GM23338 (cell line): ENCODE measurements at regions not wholly inside any gene's neighbourhood (a gene's known extent, or its start where the extent isn't known, plus 50 kb on each side); places are given as distances from the start of the nearest gene placed in this dataset.

ENCODE experiments used
- ATAC-seq: fragments of 200-7000 bp; cut with Tn5 transposase; 3 replicates; pipeline ENCODE4 v1.9.1; 2020
- DNase-seq: peaks from one replicate; pipeline ENCODE4 v3.0.0-alpha.2; 2015; ENCODE audit warnings: low spot score
- H2AFZ ChIP-seq: fragments of 200-600 bp; sonication (generic); 2 replicates; pipeline ENCODE4 v1.8.0; 2016; ENCODE audit warnings: antibody characterized with exemption, mild to moderate bottlenecking, moderate library complexity
- H3F3A ChIP-seq: fragments of 200-600 bp; sonication (generic); replicated peaks from 2 replicates; pipeline ENCODE4 v1.8.0; 2017; ENCODE audit warnings: antibody characterized with exemption, mixed run types, low read depth
- H3K27ac ChIP-seq: fragments of 200-600 bp; sonication (generic); 2 replicates; pipeline ENCODE4 v1.6.1; 2016; ENCODE audit warnings: low read depth
- H3K27me3 ChIP-seq: fragments of 200-600 bp; sonication (generic); 2 replicates; pipeline ENCODE4 v1.8.0; 2016; ENCODE audit warnings: mild to moderate bottlenecking, mixed run types, moderate library complexity; ENCODE audit not compliant: insufficient read depth
- H3K36me3 ChIP-seq: fragments of 200-600 bp; sonication (generic); 2 replicates; pipeline ENCODE4 v1.8.0; 2016; ENCODE audit warnings: mild to moderate bottlenecking; ENCODE audit not compliant: insufficient read depth
- H3K4me1 ChIP-seq: fragments of 200-600 bp; sonication (generic); 2 replicates; pipeline ENCODE4 v1.8.0; 2016; ENCODE audit warnings: mild to moderate bottlenecking, moderate library complexity; ENCODE audit not compliant: insufficient read depth
- H3K4me2 ChIP-seq: fragments of 200-600 bp; sonication (generic); 2 replicates; pipeline ENCODE4 v1.7.1; 2017; ENCODE audit warnings: mixed run types
- H3K4me3 ChIP-seq: fragments of 200-600 bp; sonication (generic); 2 replicates; pipeline ENCODE4 v1.6.1; 2016; ENCODE audit warnings: mixed run types
- H3K79me2 ChIP-seq: fragments of 200-600 bp; sonication (generic); replicated peaks from 2 replicates; pipeline ENCODE4 v1.8.0; 2017; ENCODE audit warnings: mild to moderate bottlenecking; ENCODE audit not compliant: insufficient read depth
- H3K9me2 ChIP-seq: fragments of 200-600 bp; sonication (generic); 2 replicates; pipeline ENCODE4 v1.8.0; 2017; ENCODE audit not compliant: insufficient read depth
- H4K20me1 ChIP-seq: fragments of 200-600 bp; sonication (generic); replicated peaks from 2 replicates; pipeline ENCODE4 v1.8.0; 2017; ENCODE audit warnings: mild to moderate bottlenecking; ENCODE audit not compliant: insufficient read depth
- H3K27ac Mint-ChIP-seq: 2 replicates; pipeline ENCODE4 v1.8.0; 2020; ENCODE audit warnings: inconsistent platforms, mild to moderate bottlenecking, moderate library complexity, mixed read lengths
- H3K27me3 Mint-ChIP-seq: 3 replicates; pipeline ENCODE4 v1.8.0; 2022; ENCODE audit warnings: low read depth, mild to moderate bottlenecking, moderate library complexity, mixed read lengths, inconsistent platforms; ENCODE audit not compliant: insufficient read depth, poor library complexity
- H3K36me3 Mint-ChIP-seq: 3 replicates; pipeline ENCODE4 v1.8.0; 2021; ENCODE audit warnings: low read depth, mild to moderate bottlenecking, inconsistent platforms, moderate library complexity, mixed read lengths
- H3K4me1 Mint-ChIP-seq: 3 replicates; pipeline ENCODE4 v1.8.0; 2020; ENCODE audit warnings: mild to moderate bottlenecking, inconsistent platforms, mixed read lengths
- H3K4me3 Mint-ChIP-seq: 3 replicates; pipeline ENCODE4 v1.8.0; 2021; ENCODE audit warnings: moderate library complexity, mild to moderate bottlenecking, inconsistent platforms, mixed read lengths
- H3K9me3 Mint-ChIP-seq: 3 replicates; pipeline ENCODE4 v1.8.0; 2020; ENCODE audit warnings: moderate library complexity, mild to moderate bottlenecking, inconsistent platforms, mixed read lengths
- EZH2 ChIP-seq: fragments of 200-600 bp; sonication (generic); IDR thresholded peaks from one replicate; pipeline ENCODE4 v1.8.0; 2017; ENCODE audit warnings: antibody characterized with exemption, mild to moderate bottlenecking, low read depth; ENCODE audit not compliant: unreplicated experiment
- EZH2phosphoT487 ChIP-seq: fragments of 200-600 bp; sonication (generic); IDR thresholded peaks from one replicate; pipeline ENCODE4 v1.8.1; 2018; ENCODE audit warnings: antibody characterized with exemption; ENCODE audit not compliant: unreplicated experiment
- JUNB ChIP-seq: IDR thresholded peaks from one replicate; pipeline ENCODE4 v1.6.1; 2016; ENCODE audit warnings: antibody characterized with exemption; ENCODE audit not compliant: unreplicated experiment
- NANOG ChIP-seq: IDR thresholded peaks from 2 replicates; pipeline ENCODE4 v1.6.1; 2016; ENCODE audit warnings: antibody characterized with exemption, borderline replicate concordance
- POLR2AphosphoS5 ChIP-seq: IDR thresholded peaks from 2 replicates; pipeline ENCODE4 v1.6.1; 2016; ENCODE audit warnings: antibody characterized with exemption, low read depth
- STAT1 ChIP-seq: IDR thresholded peaks from one replicate; pipeline ENCODE4 v1.6.1; 2016; ENCODE audit warnings: antibody characterized with exemption; ENCODE audit not compliant: unreplicated experiment
- ZNF114 ChIP-seq: fragments of 250-450 bp; sonication (Bioruptor Pico); IDR thresholded peaks from 2 replicates; pipeline ENCODE4 v1.5.0; 2020; ENCODE audit warnings: mild to moderate bottlenecking, moderate library complexity
- ZNF331 ChIP-seq: fragments of 250-450 bp; sonication (Bioruptor Pico); IDR thresholded peaks from 2 replicates; pipeline ENCODE4 v1.5.0; 2020; ENCODE audit warnings: low read depth, mild to moderate bottlenecking, moderate library complexity
- TF ChIP-seq, protein P1 (sequence below): IDR thresholded peaks from one replicate; pipeline ENCODE4 v1.6.1; 2018; ENCODE audit warnings: antibody characterized with exemption; ENCODE audit not compliant: unreplicated experiment
- TF ChIP-seq, protein P2 (sequence below), 2 experiments: fragments of 200-600 bp in 1 of 2; sonication (generic) in 1 of 2; conservative IDR thresholded peaks; 2 replicates each; pipeline versions ENCODE4 v1.5.1 to v1.6.1; 2016 to 2017; ENCODE audit warnings: antibody characterized with exemption in 2 of 2, low read depth in 2 of 2, mild to moderate bottlenecking in 2 of 2, moderate library complexity in 1 of 2
- TF ChIP-seq, protein P3 (sequence below): IDR thresholded peaks from 2 replicates; pipeline ENCODE4 v1.6.1; 2016; ENCODE audit warnings: antibody characterized with exemption

DNA sequence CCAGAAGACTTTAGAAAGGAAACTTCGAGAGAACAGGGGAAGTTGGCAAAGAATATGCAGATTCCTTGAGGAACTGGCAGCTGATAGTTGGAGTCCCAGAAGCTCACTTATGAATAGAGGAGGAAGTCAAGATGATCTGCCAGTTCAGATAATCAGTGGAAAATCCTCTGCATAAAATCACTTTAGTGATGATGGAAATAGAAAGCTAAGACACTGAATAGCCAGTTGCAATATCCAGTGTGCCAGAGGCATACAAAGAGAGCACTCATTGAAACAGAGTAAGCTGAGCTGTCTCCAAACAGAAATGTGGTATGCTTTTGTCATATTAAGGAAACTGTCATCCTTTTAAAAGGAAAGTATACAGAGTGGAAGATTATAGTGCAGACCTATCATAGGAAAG is 1207.6 kb downstream of the OTOL1 start (continued):
- TF ChIP-seq, protein P1, sequence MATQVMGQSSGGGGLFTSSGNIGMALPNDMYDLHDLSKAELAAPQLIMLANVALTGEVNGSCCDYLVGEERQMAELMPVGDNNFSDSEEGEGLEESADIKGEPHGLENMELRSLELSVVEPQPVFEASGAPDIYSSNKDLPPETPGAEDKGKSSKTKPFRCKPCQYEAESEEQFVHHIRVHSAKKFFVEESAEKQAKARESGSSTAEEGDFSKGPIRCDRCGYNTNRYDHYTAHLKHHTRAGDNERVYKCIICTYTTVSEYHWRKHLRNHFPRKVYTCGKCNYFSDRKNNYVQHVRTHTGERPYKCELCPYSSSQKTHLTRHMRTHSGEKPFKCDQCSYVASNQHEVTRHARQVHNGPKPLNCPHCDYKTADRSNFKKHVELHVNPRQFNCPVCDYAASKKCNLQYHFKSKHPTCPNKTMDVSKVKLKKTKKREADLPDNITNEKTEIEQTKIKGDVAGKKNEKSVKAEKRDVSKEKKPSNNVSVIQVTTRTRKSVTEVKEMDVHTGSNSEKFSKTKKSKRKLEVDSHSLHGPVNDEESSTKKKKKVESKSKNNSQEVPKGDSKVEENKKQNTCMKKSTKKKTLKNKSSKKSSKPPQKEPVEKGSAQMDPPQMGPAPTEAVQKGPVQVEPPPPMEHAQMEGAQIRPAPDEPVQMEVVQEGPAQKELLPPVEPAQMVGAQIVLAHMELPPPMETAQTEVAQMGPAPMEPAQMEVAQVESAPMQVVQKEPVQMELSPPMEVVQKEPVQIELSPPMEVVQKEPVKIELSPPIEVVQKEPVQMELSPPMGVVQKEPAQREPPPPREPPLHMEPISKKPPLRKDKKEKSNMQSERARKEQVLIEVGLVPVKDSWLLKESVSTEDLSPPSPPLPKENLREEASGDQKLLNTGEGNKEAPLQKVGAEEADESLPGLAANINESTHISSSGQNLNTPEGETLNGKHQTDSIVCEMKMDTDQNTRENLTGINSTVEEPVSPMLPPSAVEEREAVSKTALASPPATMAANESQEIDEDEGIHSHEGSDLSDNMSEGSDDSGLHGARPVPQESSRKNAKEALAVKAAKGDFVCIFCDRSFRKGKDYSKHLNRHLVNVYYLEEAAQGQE, result no peak
- no peak for TF ChIP-seq ZNF114
- TF ChIP-seq POLR2AphosphoS5, result no peak
- no peak for TF ChIP-seq EZH2phosphoT487
- no peak for TF ChIP-seq ZNF331
- TF ChIP-seq, protein P2, sequence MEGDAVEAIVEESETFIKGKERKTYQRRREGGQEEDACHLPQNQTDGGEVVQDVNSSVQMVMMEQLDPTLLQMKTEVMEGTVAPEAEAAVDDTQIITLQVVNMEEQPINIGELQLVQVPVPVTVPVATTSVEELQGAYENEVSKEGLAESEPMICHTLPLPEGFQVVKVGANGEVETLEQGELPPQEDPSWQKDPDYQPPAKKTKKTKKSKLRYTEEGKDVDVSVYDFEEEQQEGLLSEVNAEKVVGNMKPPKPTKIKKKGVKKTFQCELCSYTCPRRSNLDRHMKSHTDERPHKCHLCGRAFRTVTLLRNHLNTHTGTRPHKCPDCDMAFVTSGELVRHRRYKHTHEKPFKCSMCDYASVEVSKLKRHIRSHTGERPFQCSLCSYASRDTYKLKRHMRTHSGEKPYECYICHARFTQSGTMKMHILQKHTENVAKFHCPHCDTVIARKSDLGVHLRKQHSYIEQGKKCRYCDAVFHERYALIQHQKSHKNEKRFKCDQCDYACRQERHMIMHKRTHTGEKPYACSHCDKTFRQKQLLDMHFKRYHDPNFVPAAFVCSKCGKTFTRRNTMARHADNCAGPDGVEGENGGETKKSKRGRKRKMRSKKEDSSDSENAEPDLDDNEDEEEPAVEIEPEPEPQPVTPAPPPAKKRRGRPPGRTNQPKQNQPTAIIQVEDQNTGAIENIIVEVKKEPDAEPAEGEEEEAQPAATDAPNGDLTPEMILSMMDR (conservative IDR thresholded peaks at IDR 0.05; ENCODE audit: low read depth in 2 of 2), result no peak
- no peak for TF ChIP-seq NANOG

DNA sequence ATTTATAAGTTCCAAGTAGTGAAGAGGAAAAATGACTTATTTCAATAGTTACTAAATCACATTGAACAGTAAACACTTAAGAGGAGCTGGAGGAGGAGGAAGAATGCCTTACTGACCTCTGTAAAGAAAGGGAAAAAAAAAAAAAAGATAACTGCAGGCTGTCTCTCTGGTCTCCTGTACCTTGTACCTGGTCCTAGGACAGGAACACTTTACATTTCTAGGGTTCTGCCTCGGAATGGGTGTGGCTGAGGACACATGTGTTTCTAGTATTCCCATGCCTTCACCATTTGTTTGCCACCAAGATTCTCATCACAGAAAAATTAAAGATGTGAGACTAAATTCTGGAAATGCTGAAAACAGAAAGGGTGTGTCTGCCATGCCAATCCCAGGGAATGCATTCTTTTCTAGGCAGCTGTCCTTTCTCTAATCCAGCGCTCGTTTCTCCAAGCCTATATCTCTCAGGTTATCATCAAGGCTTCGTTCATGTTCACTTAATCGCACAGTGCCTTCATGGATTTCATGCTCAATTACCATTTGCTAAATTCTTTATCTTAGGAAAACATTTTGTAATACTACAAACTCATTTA is 1208.3 kb downstream of the OTOL1 start:
- H3K9me2 ChIP-seq, result no peaks in the 10 kb centered on the region
- no peak overlapping the region for H3K4me2 ChIP-seq
- H4K20me1 ChIP-seq, result no peaks in the 10 kb centered on the region
- ATAC-seq, result no peak
- no peaks in the 10 kb centered on the region for H3K4me1 ChIP-seq
- H3K79me2 ChIP-seq, result no peaks in the 10 kb centered on the region
- no peak overlapping the region for H3K27ac ChIP-seq
- Mint-ChIP-seq H3K4me1 (peaks cover 5% of the 10 kb centered on the region; the same call in 2 of the 3 replicates), H3K27me3 (no peaks in the 10 kb centered on the region), H3K36me3 (peaks cover 23% of the 10 kb centered on the region), H3K27ac (no peak overlapping the region), H3K4me3 (no peak overlapping the region), H3K9me3 (peaks cover 20% of the 10 kb centered on the region)
- H3K27me3 ChIP-seq, result no peaks in the 10 kb centered on the region
- no peak overlapping the region for H3K4me3 ChIP-seq
- H3K36me3 ChIP-seq, result no peaks in the 10 kb centered on the region
- peak overlapping the region; percentile 61; the same call in 1 of the 2 replicates for H2AFZ ChIP-seq
- DNase-seq, result no peak
- H3F3A ChIP-seq, result no peaks in the 10 kb centered on the region
- TF ChIP-seq STAT1 (no peak), NANOG (no peak), POLR2AphosphoS5 (no peak), JUNB (no peak), EZH2 (no peak), EZH2phosphoT487 (no peak), ZNF114 (no peak)
- TF ChIP-seq, protein P2 (conservative IDR thresholded peaks at IDR 0.05; ENCODE audit: low read depth in 2 of 2), result no peak
- TF ChIP-seq, protein P3, sequence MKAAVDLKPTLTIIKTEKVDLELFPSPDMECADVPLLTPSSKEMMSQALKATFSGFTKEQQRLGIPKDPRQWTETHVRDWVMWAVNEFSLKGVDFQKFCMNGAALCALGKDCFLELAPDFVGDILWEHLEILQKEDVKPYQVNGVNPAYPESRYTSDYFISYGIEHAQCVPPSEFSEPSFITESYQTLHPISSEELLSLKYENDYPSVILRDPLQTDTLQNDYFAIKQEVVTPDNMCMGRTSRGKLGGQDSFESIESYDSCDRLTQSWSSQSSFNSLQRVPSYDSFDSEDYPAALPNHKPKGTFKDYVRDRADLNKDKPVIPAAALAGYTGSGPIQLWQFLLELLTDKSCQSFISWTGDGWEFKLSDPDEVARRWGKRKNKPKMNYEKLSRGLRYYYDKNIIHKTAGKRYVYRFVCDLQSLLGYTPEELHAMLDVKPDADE, result no peak
- TF ChIP-seq, protein P1, result no peak
